HT1080 (cell line): ENCODE measurements at regions not wholly inside any gene's neighbourhood (a gene's known extent, or its start where the extent isn't known, plus 50 kb on each side); places are given as distances from the start of the nearest gene placed in this dataset.
"Not testable (repeated sequence)": the region's sequence is repeated elsewhere in the genome, so short reads cannot be mapped to it uniquely, and the experiment has no call there.

Experiments used
- DNase-seq: peaks from one replicate; pipeline ENCODE4 v3.0.0-alpha.2; 2015; ENCODE audit warnings: low read depth

- DNase-seq = no peak
These were observed 247.8 kb downstream of the BCL2 start for GRCh38 chr18:63071701-63072141.

- DNase-seq = no peak
These were observed 248.6 kb downstream of the BCL2 start for GRCh38 chr18:63070767-63071502.

- no peak for DNase-seq
These were observed 250.1 kb downstream of the BCL2 start for GRCh38 chr18:63069496-63069895.

GRCh38 chr18:63067939-63068338 lies 251.6 kb downstream of the BCL2 start:
- peak; percentile 26 for DNase-seq

- no peak for DNase-seq
These were observed 254.4 kb downstream of the BCL2 start for GRCh38 chr18:63065172-63065571.

- DNase-seq = peak; percentile 19
These were observed 256.4 kb downstream of the BCL2 start for GRCh38 chr18:63063171-63063570.

- no peak for DNase-seq
These were observed 257.3 kb downstream of the BCL2 start for GRCh38 chr18:63062246-63062645.

- DNase-seq = no peak
These were observed 258.3 kb downstream of the BCL2 start for GRCh38 chr18:63061303-63061702.

GRCh38 chr18:63058521-63058920 lies 261.0 kb downstream of the BCL2 start:
- DNase-seq = no peak

GRCh38 chr18:63057707-63058106 lies 261.9 kb downstream of the BCL2 start:
- DNase-seq = no peak

- no peak for DNase-seq
These were observed 264.5 kb downstream of the BCL2 start for GRCh38 chr18:63054901-63055584.

GRCh38 chr18:63051928-63052327 lies 267.6 kb downstream of the BCL2 start:
- no peak for DNase-seq

GRCh38 chr18:63050667-63051395 lies 268.7 kb downstream of the BCL2 start:
- DNase-seq = not testable (repeated sequence)

GRCh38 chr18:63046375-63046774 lies 273.2 kb downstream of the BCL2 start:
- no peak for DNase-seq

GRCh38 chr18:63043516-63043915 lies 276.1 kb downstream of the BCL2 start:
- DNase-seq = peak; percentile 52

GRCh38 chr18:63042351-63042750 lies 277.2 kb downstream of the BCL2 start:
- no peak for DNase-seq

GRCh38 chr18:63040788-63041410 lies 278.7 kb downstream of the BCL2 start:
- DNase-seq = no peak

GRCh38 chr18:63037491-63037890 lies 282.1 kb downstream of the BCL2 start:
- no peak for DNase-seq

GRCh38 chr18:63031375-63031774 lies 288.2 kb downstream of the BCL2 start:
- no peak for DNase-seq
